ENCODE measurements at regions not wholly inside any gene's neighbourhood (a gene's known extent, or its start where the extent isn't known, plus 50 kb on each side); places are given as distances from the start of the nearest gene placed in this dataset.

DNA sequence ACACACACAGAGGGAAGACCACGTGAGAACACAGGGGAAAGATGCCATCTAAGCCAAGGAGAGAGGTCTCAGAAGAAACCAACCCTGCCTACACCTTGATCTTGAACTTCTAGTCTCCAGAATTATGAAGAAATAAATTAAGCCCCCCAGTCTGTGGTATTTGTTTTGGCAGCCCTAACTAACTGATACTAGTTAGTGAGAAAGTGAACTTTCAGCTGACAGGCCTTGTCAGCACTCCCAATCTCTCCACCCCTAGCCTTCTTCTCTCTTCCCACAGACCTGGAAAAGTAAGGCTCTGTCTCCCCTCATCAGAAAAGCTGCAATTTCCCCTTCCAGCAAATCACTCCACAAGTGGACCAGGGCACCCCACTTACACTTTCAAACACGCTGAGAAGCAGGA, 108.6 kb upstream of the CDYL start:
- Histone ChIP-seq H3K4me2 (ENCODE audit: insufficient read depth, low read length) (no peak overlapping the region), H3K27me3 (ENCODE audit: insufficient read depth, low read length) (no peaks in the 10 kb centered on the region), H3K79me2 (ENCODE audit: insufficient read depth, low read length) (no peaks in the 10 kb centered on the region), H4K20me1 (ENCODE audit: insufficient read depth, low read length) (no peaks in the 10 kb centered on the region), H3K9me3 (ENCODE audit: low read depth, low read length) (no peaks in the 10 kb centered on the region), H3K4me3 (ENCODE audit: insufficient read depth, low read length) (no peak overlapping the region), H3K36me3 (ENCODE audit: insufficient read depth, low read length) (no peaks in the 10 kb centered on the region), H2AFZ (ENCODE audit: low read length) (no peak overlapping the region), H3K4me1 (ENCODE audit: insufficient read depth, low read length) (peaks cover 40% of the 10 kb centered on the region), H3K27ac (ENCODE audit: low read depth, low read length) (no peak overlapping the region)
- no peak for DNase-seq (ENCODE audit: insufficient read length, low spot score, missing footprints)
- TF ChIP-seq, protein P1, sequence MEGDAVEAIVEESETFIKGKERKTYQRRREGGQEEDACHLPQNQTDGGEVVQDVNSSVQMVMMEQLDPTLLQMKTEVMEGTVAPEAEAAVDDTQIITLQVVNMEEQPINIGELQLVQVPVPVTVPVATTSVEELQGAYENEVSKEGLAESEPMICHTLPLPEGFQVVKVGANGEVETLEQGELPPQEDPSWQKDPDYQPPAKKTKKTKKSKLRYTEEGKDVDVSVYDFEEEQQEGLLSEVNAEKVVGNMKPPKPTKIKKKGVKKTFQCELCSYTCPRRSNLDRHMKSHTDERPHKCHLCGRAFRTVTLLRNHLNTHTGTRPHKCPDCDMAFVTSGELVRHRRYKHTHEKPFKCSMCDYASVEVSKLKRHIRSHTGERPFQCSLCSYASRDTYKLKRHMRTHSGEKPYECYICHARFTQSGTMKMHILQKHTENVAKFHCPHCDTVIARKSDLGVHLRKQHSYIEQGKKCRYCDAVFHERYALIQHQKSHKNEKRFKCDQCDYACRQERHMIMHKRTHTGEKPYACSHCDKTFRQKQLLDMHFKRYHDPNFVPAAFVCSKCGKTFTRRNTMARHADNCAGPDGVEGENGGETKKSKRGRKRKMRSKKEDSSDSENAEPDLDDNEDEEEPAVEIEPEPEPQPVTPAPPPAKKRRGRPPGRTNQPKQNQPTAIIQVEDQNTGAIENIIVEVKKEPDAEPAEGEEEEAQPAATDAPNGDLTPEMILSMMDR (IDR thresholded peaks at IDR 0.05; ENCODE audit: extremely low read depth, low read depth, low read length), result no peak

DNA sequence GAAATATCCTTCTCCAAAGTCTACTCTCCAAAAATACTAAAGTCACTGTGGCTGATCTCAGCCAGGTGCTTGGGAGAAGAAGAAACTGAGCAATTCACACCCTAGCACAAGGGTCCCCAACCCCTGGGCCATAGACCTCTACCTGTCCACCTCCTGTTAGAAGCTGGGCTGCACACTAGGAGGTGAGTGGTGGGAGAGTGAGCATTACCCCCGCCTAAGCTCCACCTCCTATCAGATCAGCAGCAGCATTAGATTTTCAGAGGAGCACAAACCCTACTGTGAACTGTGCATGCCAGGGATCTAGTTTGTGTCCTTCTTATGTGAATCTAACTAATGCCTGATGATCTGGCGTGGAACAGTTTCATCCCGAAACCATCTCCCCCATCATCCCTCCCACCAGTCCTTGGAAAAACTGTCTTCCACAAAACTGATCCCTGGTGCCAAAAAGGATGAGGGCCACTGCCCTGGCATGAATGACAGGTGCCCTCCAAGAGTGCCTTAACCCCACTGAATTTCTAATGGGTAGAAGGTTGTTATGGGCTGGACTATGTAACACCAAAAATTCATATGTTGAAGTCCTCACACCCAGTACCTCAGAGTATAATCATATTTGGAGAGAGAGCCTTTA, 109.2 kb upstream of the CDYL start:
- H4K20me1 ChIP-seq (ENCODE audit: insufficient read depth, low read length), result no peaks in the 10 kb centered on the region
- H3K27me3 ChIP-seq (ENCODE audit: insufficient read depth, low read length), result no peaks in the 10 kb centered on the region
- TF ChIP-seq, protein P1 (IDR thresholded peaks at IDR 0.05; ENCODE audit: extremely low read depth, low read depth, low read length), result no peak
- H3K36me3 ChIP-seq (ENCODE audit: insufficient read depth, low read length), result no peaks in the 10 kb centered on the region
- no peak overlapping the region for H3K4me2 ChIP-seq (ENCODE audit: insufficient read depth, low read length)
- DNase-seq (ENCODE audit: insufficient read length, low spot score, missing footprints), result no peak
- peaks cover 42% of the 10 kb centered on the region for H3K4me1 ChIP-seq (ENCODE audit: insufficient read depth, low read length)
- H2AFZ ChIP-seq (ENCODE audit: low read length), result no peak overlapping the region
- no peak overlapping the region for H3K27ac ChIP-seq (ENCODE audit: low read depth, low read length)
- no peaks in the 10 kb centered on the region for H3K79me2 ChIP-seq (ENCODE audit: insufficient read depth, low read length)
- H3K9me3 ChIP-seq (ENCODE audit: low read depth, low read length), result no peaks in the 10 kb centered on the region
- no peak overlapping the region for H3K4me3 ChIP-seq (ENCODE audit: insufficient read depth, low read length)

DNA sequence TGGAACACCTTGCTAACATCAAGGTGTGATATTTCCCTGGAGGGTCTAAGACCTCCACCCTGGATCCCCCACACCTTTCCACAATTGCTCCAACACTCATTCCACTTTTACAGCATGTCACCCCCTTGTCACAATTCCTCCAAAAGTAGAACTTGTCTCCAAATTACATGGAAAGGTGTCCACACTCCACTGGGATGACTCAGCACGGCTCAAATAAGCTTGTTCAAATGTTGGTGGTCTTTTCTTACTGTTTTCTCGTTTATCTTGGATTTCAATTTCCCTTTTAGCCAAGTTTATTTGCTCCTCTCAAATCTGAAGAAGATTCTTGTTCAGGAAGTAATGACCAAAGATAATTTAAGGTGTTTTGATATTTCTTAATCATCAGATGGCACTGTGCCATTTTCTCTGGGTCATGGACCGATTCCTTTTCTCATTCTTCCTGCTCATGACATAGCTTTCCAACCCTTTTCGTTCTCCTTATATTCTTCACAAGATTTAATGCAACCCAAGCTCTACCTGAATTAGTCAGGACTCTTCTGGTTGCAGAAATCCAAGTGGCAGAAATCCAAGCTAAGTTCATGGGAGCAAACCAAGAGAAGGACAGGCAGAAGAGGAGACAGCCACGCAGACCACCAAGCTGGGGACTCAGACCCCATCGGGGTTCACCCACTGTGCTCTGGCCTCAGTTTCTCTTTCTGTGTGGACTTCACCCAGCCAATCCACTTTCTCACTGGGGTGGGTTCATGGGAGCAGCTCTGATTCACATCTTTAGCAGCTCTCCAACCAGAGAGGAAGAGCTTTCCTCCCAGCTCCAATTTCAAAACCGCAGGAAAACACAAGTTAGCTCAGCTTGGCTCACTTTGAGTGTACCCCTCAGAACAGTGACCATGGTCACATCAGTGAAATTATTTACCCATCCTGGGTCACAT, 110.5 kb upstream of the CDYL start:
- no peaks in the 10 kb centered on the region for H3K79me2 ChIP-seq (ENCODE audit: insufficient read depth, low read length)
- peaks cover 42% of the 10 kb centered on the region for H3K4me1 ChIP-seq (ENCODE audit: insufficient read depth, low read length)
- no peaks in the 10 kb centered on the region for H3K27me3 ChIP-seq (ENCODE audit: insufficient read depth, low read length)
- no peak overlapping the region for H2AFZ ChIP-seq (ENCODE audit: low read length)
- H3K4me2 ChIP-seq (ENCODE audit: insufficient read depth, low read length), result no peak overlapping the region
- peak; percentile 60 for DNase-seq (ENCODE audit: insufficient read length, low spot score, missing footprints)
- peak overlapping the region; percentile 1 for H3K27ac ChIP-seq (ENCODE audit: low read depth, low read length)
- TF ChIP-seq, protein P1 (IDR thresholded peaks at IDR 0.05; ENCODE audit: extremely low read depth, low read depth, low read length), result no peak
- H3K36me3 ChIP-seq (ENCODE audit: insufficient read depth, low read length), result no peaks in the 10 kb centered on the region
- no peaks in the 10 kb centered on the region for H3K9me3 ChIP-seq (ENCODE audit: low read depth, low read length)
- H4K20me1 ChIP-seq (ENCODE audit: insufficient read depth, low read length), result no peaks in the 10 kb centered on the region
- H3K4me3 ChIP-seq (ENCODE audit: insufficient read depth, low read length), result no peak overlapping the region

DNA sequence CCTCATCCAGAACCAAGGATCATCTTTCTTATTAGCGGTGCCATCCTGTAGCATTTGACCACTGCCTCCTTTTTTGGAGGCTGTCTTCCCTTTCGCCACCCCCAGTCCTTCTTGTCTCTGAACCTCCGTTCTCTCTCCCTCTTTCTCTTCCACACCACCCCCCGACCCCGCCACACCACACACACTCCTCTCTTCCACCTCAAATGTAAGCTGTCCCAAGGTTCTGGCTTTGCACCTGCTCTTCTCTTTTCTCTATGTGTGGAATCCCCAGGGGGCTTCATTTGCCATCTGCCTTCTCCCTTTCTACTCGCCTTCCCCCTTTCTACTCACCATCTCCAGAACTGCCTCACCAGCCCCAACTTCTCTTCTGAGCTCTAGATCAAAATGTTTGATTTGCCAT, 111.3 kb upstream of the CDYL start:
- Histone ChIP-seq H3K36me3 (ENCODE audit: insufficient read depth, low read length) (no peaks in the 10 kb centered on the region), H2AFZ (ENCODE audit: low read length) (no peak overlapping the region), H3K4me2 (ENCODE audit: insufficient read depth, low read length) (no peak overlapping the region), H3K4me3 (ENCODE audit: insufficient read depth, low read length) (no peak overlapping the region), H3K27ac (ENCODE audit: low read depth, low read length) (peak overlapping the region; percentile 50), H3K4me1 (ENCODE audit: insufficient read depth, low read length) (peaks cover 42% of the 10 kb centered on the region), H3K9me3 (ENCODE audit: low read depth, low read length) (no peaks in the 10 kb centered on the region), H3K79me2 (ENCODE audit: insufficient read depth, low read length) (no peaks in the 10 kb centered on the region), H3K27me3 (ENCODE audit: insufficient read depth, low read length) (no peaks in the 10 kb centered on the region), H4K20me1 (ENCODE audit: insufficient read depth, low read length) (no peaks in the 10 kb centered on the region)
- TF ChIP-seq, protein P1 (IDR thresholded peaks at IDR 0.05; ENCODE audit: extremely low read depth, low read depth, low read length), result no peak
- no peak for DNase-seq (ENCODE audit: insufficient read length, low spot score, missing footprints)
